ENCODE measurements at regions not wholly inside any gene's neighbourhood (a gene's known extent, or its start where the extent isn't known, plus 50 kb on each side); places are given as distances from the start of the nearest gene placed in this dataset.
"Not testable (repeated sequence)": the region's sequence is repeated elsewhere in the genome, so short reads cannot be mapped to it uniquely, and the experiment has no call there.

DNA sequence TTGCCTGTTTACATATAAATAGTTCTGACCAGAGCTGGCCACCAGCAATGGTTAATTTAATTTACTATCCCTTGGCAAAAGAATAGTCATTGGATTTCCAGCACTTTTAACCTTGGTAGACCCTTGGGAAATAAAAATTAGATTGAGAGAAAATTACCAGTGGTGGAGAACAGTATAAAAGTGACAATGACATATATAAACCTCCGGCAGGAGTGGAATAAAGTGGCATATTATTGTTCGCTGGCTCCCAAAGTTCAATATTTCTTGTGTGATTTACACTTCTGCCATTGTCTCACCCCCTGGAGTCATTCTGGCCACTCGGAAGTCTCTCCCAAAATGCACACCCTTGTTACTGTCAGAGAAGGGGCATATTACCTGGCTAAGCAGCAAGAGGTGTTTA is 347.7 kb downstream of the NPIPA8 start:
- no peak for DNase-seq (ENCODE audit: low read depth)

DNA sequence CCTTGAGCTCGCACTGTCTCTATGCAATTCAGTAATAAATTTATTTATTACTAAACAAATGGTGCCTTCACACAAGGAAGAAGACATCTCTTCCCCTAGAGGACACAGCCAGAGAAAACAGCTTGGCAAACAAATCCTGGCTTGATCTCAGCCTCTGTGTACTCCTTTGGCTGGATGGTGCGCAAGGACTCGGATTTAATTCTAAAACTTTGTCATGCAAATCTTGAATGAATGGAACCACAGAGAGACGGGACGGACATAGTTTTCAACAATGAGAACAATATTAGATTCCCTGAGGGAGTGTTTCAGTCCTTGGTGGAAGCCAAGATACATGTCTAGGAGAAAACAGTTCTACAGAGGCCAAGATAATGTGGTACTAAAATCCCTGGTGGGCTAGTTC is 349.5 kb downstream of the NPIPA8 start:
- DNase-seq (ENCODE audit: low read depth), result no peak

DNA sequence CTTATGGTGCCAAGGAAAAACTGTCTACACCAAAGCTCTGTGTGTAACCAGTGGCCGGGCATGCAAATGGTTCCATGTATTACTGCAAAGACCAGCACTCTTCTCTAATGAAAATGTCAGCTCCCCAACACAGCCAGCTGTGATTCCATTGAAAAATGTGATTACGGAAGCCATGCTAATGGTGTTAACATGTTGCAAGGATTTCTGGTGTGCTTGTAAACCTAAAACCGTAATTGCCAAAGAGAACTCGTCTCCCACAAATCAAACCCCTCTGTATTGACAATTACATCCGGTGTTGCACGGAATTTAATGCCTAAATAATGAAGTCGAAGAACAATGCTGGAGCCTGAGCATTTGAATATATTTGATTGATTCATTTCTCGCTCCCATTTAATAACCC is 351.7 kb downstream of the NPIPA8 start:
- no peak for DNase-seq (ENCODE audit: low read depth)

DNA sequence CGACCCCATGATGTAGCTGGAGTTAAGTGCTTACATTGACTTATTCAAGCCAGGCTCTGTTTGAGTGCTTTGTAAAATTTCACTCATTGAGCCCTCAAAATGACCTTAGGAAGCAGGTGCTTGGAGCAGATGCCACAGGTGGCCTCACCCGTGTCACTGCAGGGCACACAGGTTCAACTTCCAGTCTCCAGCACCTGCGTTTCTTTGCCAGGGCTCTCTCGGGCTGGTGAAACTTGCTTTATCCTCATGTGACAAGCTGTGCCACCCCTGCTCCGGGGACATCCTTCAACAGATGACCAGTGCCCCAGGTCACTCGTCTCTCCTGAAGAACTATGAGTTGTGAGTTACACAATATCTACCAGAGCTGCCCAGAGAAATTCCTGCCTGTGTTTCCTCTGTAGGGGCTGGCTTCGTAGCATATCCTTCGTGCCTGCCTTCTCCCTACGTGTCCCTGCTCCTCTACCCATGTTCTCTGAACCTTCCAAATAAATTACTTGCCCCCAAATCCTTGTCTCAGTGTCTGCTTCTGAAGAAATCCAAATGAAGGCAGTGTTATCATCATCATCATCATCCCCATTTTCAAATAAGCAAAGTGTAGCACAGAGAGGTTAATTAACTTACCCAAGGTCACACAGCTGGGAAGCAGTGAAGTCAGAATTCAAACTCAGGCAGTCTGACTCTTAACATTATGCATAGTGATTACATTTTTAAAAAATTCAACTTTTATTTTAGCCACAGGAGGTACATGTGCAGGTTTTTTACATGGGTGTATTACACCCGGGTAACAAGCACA is 352.5 kb downstream of the NPIPA8 start:
- DNase-seq (ENCODE audit: low read depth), result no peak

DNA sequence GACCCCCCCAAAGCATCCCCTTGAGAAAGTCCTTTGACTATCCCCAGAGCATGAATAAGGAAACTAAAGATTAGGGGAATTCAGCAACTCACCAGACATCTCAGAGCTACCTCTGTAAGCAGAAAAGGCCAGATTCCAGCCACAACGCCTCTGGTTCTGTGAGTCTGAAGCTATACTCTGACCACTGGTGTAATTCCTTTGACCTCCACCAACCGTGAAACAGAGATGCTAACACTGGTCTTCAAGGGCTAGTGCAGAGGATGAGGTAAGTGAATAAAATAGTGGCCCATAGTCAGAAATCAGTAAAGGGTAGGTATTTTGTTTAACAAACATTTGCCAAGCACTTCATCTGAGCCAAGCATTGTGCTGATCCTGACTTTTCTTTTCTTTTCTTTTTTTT is 353.4 kb downstream of the NPIPA8 start:
- DNase-seq (ENCODE audit: low read depth), result no peak

DNA sequence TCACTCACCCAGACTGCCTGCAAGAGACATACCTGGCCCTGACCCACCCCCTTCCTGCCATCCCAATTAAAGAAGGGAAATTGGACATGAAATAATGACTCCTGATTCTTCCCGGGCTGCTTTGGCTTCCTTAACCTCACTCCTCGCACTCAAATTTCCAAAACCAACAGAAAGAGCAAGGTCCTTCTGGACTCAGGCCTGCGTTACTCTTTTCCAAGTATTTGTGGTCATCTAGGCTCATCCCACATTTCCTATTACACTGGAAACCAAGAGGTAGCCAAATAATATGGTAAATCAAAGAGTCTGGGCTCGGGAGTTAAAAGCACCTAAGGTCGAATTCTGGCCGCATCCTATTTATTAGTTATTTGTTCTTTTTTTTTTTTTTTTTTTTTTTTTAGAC is 359.3 kb downstream of the NPIPA8 start:
- DNase-seq (ENCODE audit: low read depth), result no peak

DNA sequence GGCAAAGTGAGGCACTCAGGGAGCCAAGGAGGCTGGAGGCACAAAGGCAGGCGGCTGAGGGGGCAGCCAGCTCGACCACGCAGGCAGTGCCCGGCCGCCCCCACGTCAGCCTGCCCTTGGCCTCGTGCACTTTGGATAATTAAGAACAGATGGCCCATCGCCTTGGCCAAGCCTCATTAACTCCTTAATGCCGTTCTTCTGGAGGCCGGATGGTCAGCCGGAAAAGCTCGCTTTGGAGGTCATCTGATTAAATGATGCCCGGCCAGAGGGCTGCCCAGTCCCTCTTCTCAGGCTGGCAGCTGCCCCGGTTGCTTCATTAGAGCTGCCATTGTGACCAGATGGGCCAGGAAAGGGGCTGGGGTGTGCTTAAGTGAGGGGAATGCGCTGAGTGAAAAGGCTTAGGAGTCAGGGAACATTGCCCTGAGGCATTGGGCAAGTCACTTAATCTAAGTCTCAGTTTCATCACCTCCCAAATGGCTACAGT is 364.0 kb downstream of the NPIPA8 start:
- no peak for DNase-seq (ENCODE audit: low read depth)

DNA sequence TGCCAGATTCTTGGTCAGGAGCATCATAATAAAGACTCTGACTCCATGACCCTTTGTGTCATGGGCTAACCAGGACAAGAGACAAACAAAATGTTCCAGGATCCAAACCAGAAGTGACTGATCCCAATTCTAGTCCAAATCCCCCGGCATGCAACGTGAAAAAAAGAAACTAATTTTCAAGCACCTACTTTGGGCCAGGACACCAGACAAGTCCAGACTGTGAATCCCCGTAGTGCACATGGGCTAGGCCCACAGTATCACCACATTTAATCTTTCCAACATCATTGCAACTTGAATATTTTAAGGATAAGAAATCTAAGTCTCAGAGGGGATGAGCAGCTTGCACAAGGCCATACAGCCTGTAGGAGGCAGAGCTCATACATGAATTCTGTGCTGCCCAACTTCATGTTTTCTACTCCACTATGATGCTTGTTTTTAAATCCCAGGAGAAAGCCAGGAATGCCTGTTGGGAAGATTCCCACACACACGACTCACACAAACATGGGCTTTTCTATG is 365.7 kb downstream of the NPIPA8 start:
- no peak for DNase-seq (ENCODE audit: low read depth)

DNA sequence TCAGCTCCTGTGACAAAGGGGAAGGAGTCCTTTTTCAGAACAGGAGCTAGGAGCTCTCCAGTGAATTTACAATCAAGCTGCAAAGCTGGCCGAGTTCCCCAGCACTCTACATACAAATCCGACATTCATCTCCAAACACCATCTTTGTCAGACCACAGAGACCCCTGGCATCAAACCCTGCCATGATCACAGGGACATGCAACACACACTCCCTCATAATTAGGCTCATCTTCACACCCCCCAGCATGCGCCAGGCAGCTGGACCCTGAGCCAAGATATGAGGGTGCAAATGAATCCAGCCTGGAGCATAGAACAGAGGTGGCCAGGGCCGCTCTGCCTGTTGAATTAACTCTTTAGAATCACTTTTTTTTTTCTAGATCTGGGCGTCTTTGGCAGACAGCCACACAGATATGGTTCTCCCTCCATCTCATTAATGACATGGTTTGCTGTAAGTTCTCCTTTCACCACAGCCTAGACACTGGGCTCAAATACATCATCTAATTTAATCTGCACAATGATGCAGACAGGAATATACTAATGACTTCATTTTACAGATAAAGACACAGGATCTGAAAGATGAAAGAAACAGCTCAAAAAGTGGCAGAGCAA is 366.3 kb downstream of the NPIPA8 start:
- no peak for DNase-seq (ENCODE audit: low read depth)

DNA sequence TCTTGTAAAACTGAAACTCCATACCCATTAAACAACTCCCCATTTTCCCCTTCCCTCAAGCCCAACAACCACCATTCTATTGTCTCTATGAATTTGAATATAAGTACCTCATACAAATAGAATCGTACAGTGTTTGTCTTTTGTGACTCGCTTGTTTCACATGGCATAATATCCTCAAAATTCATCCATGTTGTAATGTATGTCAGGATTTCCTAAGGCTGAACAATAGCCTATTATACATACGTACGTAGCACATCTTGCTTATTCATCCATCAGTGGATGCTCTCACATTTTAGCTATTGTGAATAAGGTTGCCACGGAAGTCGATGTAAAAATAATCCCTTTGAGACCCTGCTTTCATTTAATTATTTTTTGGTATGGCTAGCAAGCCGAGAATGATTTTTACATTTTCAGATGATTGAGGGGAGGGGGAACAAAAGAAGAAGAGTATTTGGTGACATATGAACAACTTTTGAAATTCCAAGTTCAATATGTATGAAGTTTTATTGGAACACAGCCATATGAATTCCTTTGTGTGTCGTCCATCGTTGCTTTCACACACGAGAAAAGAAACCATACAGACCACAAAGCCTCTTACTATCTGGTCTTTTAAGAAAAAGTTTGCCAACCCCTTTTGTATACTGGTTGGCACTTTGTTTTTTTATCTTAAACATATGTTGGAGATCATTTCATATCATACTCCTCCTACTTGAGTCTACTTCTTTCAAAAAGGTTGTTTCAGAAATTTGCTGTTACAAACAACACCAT is 371.2 kb downstream of the NPIPA8 start:
- no peak for DNase-seq (ENCODE audit: low read depth)

DNA sequence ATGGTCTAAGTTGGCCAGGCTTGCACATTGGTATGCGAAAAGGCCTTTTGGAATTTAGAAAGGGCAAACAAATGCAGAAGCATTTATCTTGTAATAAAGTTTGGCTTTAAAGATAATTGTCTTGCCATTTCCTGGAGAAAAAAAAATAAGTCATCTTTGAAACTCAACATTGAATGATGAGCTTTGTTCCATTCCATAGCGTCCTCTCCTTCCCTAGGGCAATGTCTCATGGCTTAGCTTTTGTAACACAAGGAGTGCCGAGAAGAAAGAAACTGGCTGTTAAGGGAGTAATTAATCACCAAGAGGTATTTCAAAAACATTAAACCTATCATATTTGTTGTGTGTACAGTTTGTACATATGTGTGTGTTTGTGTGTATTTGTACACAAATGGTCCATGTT is 372.3 kb downstream of the NPIPA8 start:
- no peak for DNase-seq (ENCODE audit: low read depth)

DNA sequence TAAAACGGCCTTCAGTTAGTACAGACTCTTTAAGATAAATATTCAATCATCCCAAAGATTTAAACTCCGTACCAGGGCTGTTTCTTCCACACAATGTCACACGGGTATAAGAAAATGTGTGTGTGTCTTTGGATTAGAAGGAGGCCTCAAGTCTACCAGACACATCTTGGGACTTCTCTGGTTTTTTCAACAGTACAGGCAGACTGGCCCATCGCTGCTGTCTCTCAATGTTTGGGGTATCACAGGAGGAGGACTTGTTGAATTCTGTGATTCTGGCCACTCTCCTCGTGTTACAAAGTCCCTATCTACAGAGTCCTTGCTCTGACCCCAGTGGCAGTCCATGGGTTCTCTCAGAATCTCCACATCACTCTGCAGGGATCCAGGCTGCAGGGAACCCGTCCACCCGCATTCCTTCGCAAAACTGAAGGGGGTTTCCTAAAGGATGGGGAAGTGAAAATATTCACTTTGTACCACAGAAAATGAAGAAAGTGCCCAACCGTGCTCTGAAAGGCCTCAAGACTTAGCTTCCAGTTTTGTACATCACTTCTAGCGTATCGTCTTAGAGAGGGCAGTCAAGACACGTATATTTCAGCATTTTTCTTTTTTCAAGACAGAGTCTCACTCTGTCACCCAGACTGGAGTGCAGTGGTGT is 373.2 kb downstream of the NPIPA8 start:
- DNase-seq (ENCODE audit: low read depth), result no peak

DNA sequence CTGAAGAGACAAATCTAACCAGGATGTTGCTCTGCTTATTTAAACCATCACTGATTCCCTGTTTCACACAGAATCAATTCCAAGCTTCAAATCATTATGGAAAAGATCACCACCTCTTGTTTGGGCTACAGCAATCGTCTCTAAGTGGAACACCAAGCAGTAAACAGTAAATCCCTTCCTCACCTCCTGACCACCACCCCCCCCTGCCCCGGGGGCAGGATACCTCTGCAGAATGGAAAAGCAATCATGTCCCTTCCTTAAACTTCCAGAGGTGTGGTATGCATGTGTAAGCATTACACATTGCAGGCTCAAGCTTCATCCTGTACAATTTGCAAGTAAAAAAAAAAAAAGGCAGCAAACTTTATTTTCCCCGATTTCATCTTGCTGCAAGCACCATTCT is 373.8 kb downstream of the NPIPA8 start:
- DNase-seq (ENCODE audit: low read depth), result no peak

DNA sequence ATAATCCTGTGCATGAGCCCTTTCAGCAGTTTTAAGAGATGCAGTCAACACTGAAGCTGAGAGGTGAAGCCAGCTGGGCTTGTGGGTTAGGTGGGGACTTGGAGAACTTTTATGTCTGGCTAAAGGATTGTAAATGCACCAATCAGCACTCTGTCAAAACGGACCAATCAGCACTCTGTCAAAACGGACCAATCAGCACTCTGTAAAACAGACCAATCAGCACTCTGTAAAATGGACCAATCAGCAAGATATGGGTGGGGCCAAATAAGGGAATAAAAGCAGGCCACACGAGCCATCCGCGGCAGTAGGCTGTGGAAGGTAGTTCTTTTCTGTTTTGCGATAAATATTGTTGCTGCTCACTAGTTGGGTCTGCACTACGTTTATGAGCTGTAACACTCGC is 374.7 kb downstream of the NPIPA8 start:
- DNase-seq (ENCODE audit: low read depth), result not testable (repeated sequence)

DNA sequence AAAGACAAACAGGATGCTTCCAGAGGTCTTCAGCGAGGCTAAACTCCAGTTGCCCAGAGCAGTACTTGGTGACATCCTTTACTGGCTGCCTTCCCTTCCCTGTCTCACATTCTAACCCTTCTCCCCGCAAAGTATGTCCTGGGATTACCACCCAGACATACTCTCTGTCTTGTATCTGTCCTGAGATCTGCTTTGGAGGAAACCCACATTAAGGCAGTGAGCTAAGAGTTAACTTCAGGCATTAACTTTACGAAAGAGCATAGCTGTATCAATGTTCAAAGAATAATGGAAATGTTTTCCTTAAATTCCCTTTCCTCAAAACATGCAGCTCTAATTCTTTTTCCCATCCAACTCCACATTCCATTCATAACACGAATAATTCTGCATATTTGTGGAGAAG is 385.2 kb downstream of the NPIPA8 start:
- no peak for DNase-seq (ENCODE audit: low read depth)

DNA sequence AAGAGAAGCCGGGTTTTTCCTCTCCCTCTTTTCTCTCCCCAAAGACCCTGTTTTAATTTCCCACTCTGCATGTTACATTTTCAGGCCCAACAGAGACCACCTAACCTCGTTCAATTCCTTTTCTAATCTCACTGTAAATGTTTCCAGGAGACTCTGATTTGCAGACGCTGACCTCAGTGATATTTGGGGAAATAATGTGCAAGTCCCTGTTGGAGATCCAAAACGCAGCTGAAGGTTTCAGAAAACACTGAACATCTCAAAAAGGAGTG is 386.6 kb downstream of the NPIPA8 start:
- no peak for DNase-seq (ENCODE audit: low read depth)

DNA sequence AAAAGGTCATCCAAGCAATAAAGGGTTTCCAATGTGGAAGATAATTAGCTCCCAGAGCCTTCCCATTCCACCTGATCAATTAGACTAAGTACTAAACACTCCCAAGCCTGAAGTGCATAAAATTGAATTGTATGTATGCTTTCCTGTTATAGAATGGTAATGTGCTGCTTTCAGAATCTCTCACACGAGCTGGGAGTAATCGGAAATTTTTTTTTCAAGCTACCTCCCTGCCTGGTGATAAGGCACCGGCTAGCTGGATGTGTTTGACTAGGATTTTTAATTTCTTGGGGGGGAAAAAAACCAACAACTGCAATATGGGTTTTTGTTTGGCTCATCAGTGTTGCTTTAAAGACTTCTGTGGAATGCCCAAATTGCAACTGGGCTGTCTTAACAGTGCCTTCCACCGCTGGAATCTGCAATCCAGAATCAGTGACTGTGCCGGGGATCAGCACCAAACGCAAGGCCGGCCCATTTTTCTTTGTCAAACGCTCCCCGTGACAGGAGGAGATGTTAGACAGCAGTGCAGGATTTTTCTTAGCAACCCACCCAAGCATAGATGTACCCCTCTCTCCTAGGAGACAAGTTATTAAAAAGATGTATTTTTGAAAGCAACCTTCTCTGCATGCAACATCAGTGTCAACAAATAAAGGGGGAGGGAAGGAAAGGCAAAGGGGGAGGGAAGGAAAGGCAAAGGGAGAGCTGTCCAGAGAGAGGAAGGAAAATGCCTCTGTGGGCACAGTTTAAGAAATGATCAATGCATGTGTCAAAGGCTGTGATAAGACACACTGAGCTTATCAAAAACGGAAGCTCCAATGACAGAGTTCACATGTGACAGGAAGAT is 387.2 kb downstream of the NPIPA8 start:
- no peak for DNase-seq (ENCODE audit: low read depth)

DNA sequence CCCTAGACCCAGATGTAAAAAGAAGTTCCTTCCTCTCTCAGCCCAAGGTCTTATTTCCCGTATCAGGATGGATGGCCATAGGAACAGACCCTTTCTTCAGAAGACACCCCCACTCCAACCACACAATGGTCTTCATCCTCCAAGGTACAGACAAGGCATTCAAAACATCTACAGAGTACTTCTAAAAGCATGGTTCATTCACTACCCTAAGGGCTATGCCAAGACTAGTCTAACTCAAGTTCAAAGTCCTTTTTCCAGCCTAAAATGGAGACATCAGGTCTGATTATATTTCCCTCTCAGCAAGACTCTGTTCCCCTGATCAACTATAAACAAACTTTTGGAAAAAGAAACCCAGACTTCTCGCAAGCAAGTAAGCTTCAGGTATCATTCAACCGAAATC is 388.9 kb downstream of the NPIPA8 start:
- DNase-seq (ENCODE audit: low read depth), result no peak

DNA sequence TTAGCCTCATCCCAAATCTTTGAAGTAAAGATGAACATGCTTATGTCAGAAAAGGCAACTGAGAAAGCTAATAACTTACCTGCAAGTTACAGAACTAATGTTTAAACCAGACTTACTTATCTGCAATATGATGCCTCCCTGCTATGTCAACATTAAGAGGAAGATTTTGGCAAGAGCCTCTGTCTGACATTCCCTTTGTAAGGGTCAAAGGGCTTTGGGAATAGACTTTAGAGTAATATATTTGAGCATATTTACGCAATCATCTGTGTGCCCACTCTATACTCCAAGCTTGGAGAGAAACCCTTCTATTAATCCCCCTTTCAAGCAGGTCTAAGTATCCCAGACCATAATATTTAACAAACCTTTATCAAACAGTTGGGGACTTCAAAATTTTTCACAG is 389.4 kb downstream of the NPIPA8 start:
- no peak for DNase-seq (ENCODE audit: low read depth)

DNA sequence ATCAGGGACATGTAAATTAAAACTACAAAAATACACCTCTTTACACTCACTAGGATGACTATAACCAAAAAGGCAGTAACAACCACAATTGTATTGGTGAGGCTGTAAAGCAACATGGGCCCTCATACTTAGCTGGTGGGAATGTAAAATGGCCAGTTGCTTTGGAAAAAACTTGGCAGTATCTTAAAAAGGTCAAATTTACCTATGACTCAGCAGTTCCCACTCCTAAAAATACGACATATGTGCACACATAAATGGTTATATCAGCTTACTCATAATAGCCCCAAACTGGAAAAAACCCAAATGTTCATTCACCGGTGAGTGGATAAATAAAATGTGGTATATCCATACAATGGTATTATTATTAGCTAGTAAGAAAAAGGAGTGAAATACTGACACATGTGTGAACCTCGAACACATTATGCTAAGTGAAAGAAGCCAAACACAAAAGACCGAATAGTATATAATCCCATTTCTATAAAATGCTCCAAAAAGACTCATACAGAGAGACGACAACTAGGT is 391.4 kb downstream of the NPIPA8 start:
- peak; percentile 28 for DNase-seq (ENCODE audit: low read depth)

DNA sequence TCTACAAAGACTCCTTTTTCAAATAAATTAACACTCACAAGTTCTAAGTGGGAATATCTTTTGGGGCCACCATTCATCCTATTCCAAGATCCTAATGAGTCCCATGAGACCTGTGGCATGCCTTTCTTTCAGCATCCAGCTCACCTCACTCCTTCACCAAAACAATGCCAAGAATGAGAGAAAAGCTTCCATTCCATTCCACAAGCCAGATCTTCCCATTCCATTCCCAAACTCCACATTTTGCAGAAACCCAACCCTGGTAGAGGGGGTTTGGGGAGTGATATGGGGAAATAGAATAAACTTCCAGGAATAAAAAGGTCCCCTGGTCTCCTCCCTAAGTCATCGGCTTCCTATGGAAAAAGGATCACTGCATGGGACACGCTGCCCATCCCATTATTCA is 392.2 kb downstream of the NPIPA8 start:
- no peak for DNase-seq (ENCODE audit: low read depth)
